Fibroblast of pulmonary artery (primary cell): ENCODE measurements at regions not wholly inside any gene's neighbourhood (a gene's known extent, or its start where the extent isn't known, plus 50 kb on each side); places are given as distances from the start of the nearest gene placed in this dataset.

ENCODE experiments used
- DNase-seq: peaks from one replicate; pipeline ENCODE4 v3.0.0-alpha.2; 2010; ENCODE audit warnings: low read depth
- H3K4me3 ChIP-seq: replicated peaks from 2 replicates; pipeline ENCODE4 v1.5.1; 2011; ENCODE audit warnings: low read depth, mild to moderate bottlenecking, control low read depth, low read length, moderate library complexity
- CTCF ChIP-seq: IDR thresholded peaks from 2 replicates; pipeline ENCODE4 v1.5.1; 2011; ENCODE audit warnings: mild to moderate bottlenecking, control low read depth, low read length, inconsistent platforms; ENCODE audit errors: missing control alignments

- no peak overlapping the region for H3K4me3 ChIP-seq
- DNase-seq = no peak
- TF ChIP-seq CTCF = no peak
Observed at GRCh38 chr10:123548770-123549169, 117.4 kb upstream of the GPR26 start.

GRCh38 chr10:123549761-123550454, 116.2 kb upstream of the GPR26 start:
- H3K4me3 ChIP-seq = no peak overlapping the region
- no peak for TF ChIP-seq CTCF
- no peak for DNase-seq

- DNase-seq = no peak
- H3K4me3 ChIP-seq = no peak overlapping the region
- TF ChIP-seq CTCF = no peak
Observed at GRCh38 chr10:123550675-123551096, 115.5 kb upstream of the GPR26 start.

- H3K4me3 ChIP-seq = no peak overlapping the region
- DNase-seq = no peak
- no peak for TF ChIP-seq CTCF
Observed at GRCh38 chr10:123551259-123551658, 114.9 kb upstream of the GPR26 start.

GRCh38 chr10:123552760-123553554, 113.2 kb upstream of the GPR26 start:
- H3K4me3 ChIP-seq = no peak overlapping the region
- no peak for DNase-seq
- no peak for TF ChIP-seq CTCF

- DNase-seq = no peak
- H3K4me3 ChIP-seq = no peak overlapping the region
- no peak for TF ChIP-seq CTCF
Observed at GRCh38 chr10:123553810-123554430, 112.2 kb upstream of the GPR26 start.
